PC-3 (cell line): ENCODE measurements at regions not wholly inside any gene's neighbourhood (a gene's known extent, or its start where the extent isn't known, plus 50 kb on each side); places are given as distances from the start of the nearest gene placed in this dataset.

Experiments
- ATAC-seq: fragments of 200-7000 bp; cut with Tn5 transposase; 2 replicates; pipeline ENCODE4 v1.9.1; 2020; ENCODE audit warnings: mild to moderate bottlenecking, moderate library complexity
- BruUV-seq: library from RNA; stranded (reverse); fragments of 400-500 nt; replicated peaks from 2 replicates; lab custom pipeline; 2021; lab: Mats Ljungman, UMichigan
- CTCF ChIA-PET: fragments of 300-600 bp; sonication (Branson Sonifier 250); formaldehyde crosslinking; loops from one replicate; lab custom pipeline; 2022; ENCODE audit warnings: antibody characterized with exemption; lab: Charles Lee
- POLR2A ChIA-PET: fragments of 300-600 bp; sonication (Branson Sonifier 250); formaldehyde crosslinking; loops from one replicate; lab custom pipeline; 2022; ENCODE audit warnings: antibody characterized with exemption; ENCODE audit not compliant: unreplicated experiment; lab: Charles Lee
- DNase-seq: peaks from one replicate; pipeline ENCODE4 v3.0.0-alpha.2; 2015
- H2AFZ ChIP-seq: fragments of 300-600 bp; sonication (generic); 2 replicates; pipeline ENCODE4 v1.6.0; 2016; ENCODE audit warnings: antibody characterized with exemption, low read length
- H3F3A ChIP-seq: fragments of 300-600 bp; sonication (generic); one replicate; pipeline ENCODE4 v1.6.0; 2017; ENCODE audit warnings: antibody characterized with exemption, low read length, control low read depth, mild to moderate bottlenecking; ENCODE audit not compliant: unreplicated experiment
- H3K27ac ChIP-seq: fragments of 300-600 bp; sonication (generic); 2 replicates; pipeline ENCODE4 v1.5.1; 2016; ENCODE audit warnings: mild to moderate bottlenecking, low read length
- H3K27me3 ChIP-seq: fragments of 300-600 bp; sonication (generic); 2 replicates; pipeline ENCODE4 v1.6.1; 2016; ENCODE audit warnings: low read length, mixed read lengths
- H3K36me3 ChIP-seq: fragments of 300-600 bp; sonication (generic); 2 replicates; pipeline ENCODE4 v1.6.1; 2016; ENCODE audit warnings: low read depth, mixed run types, low read length, mixed read lengths
- H3K4me1 ChIP-seq: fragments of 300-600 bp; sonication (generic); 2 replicates; pipeline ENCODE4 v1.5.1; 2016; ENCODE audit warnings: low read length; ENCODE audit not compliant: insufficient read depth
- H3K4me2 ChIP-seq: fragments of 300-600 bp; sonication (generic); 2 replicates; pipeline ENCODE4 v1.6.0; 2016; ENCODE audit warnings: low read length
- H3K4me3 ChIP-seq: fragments of 300-600 bp; sonication (generic); 2 replicates; pipeline ENCODE4 v1.5.1; 2016; ENCODE audit warnings: mild to moderate bottlenecking, low read length, mixed read lengths
- H3K79me2 ChIP-seq: fragments of 300-600 bp; sonication (generic); 2 replicates; pipeline ENCODE4 v1.6.1; 2017; ENCODE audit warnings: low read length, mixed read lengths
- H3K9ac ChIP-seq: fragments of 300-600 bp; sonication (generic); 2 replicates; pipeline ENCODE4 v1.6.0; 2016; ENCODE audit warnings: mild to moderate bottlenecking, low read length
- H3K9me2 ChIP-seq: fragments of 300-600 bp; sonication (generic); replicated peaks from 2 replicates; pipeline ENCODE4 v1.6.1; 2016; ENCODE audit warnings: mixed run types, low read length, mixed read lengths
- H3K9me3 ChIP-seq: fragments of 300-600 bp; sonication (generic); 2 replicates; pipeline ENCODE4 v1.6.1; 2016; ENCODE audit warnings: low read length, mixed read lengths
- H4K20me1 ChIP-seq: fragments of 300-600 bp; sonication (generic); 2 replicates; pipeline ENCODE4 v1.6.1; 2016; ENCODE audit warnings: low read length, mixed read lengths
- EZH2 ChIP-seq: fragments of 300-600 bp; sonication (generic); IDR thresholded peaks from one replicate; pipeline ENCODE4 v1.6.1; 2017; ENCODE audit warnings: antibody characterized with exemption, mild to moderate bottlenecking, low read length; ENCODE audit not compliant: unreplicated experiment
- EZH2phosphoT487 ChIP-seq: fragments of 300-600 bp; sonication (generic); IDR thresholded peaks from 2 replicates; pipeline ENCODE4 v1.6.1; 2018; ENCODE audit warnings: mild to moderate bottlenecking, antibody characterized with exemption, low read length, borderline replicate concordance
- intact Hi-C: fragments of 100-400 bp; cut with micrococcal nuclease; formaldehyde crosslinking; loops from 2 replicates; pipeline ENCODE4 v1.9.0; 2023
- TF ChIP-seq, protein P1 (sequence below): fragments of 300-600 bp; sonication (generic); conservative IDR thresholded peaks from 2 replicates; pipeline ENCODE4 v1.5.1; 2017; ENCODE audit warnings: antibody characterized with exemption, low read depth, mild to moderate bottlenecking, low read length

- BruUV-seq: no TSS peak
- H3K36me3 ChIP-seq: 0 out of 2 replicates have a peak, but pooled peaks cover 1% of the 10 kb centered on the region
- 0 out of 2 replicates have a peak, but pooled peaks cover 1% of the 10 kb centered on the region for H3K9me3 ChIP-seq
- ATAC-seq (no peak), DNase-seq (no peak)
- H3K79me2 ChIP-seq: no peaks in the 10 kb centered on the region
- peaks cover 41% of the 10 kb centered on the region for H3K4me1 ChIP-seq
- TF ChIP-seq EZH2phosphoT487: no peak
- TF ChIP-seq EZH2: no peak
- TF ChIP-seq, protein P1, sequence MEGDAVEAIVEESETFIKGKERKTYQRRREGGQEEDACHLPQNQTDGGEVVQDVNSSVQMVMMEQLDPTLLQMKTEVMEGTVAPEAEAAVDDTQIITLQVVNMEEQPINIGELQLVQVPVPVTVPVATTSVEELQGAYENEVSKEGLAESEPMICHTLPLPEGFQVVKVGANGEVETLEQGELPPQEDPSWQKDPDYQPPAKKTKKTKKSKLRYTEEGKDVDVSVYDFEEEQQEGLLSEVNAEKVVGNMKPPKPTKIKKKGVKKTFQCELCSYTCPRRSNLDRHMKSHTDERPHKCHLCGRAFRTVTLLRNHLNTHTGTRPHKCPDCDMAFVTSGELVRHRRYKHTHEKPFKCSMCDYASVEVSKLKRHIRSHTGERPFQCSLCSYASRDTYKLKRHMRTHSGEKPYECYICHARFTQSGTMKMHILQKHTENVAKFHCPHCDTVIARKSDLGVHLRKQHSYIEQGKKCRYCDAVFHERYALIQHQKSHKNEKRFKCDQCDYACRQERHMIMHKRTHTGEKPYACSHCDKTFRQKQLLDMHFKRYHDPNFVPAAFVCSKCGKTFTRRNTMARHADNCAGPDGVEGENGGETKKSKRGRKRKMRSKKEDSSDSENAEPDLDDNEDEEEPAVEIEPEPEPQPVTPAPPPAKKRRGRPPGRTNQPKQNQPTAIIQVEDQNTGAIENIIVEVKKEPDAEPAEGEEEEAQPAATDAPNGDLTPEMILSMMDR: no peak
- H3K27me3 ChIP-seq: no peaks in the 10 kb centered on the region
- peak overlapping the region; percentile 71 for H3K9ac ChIP-seq
- peaks cover 8% of the 10 kb centered on the region for H3F3A ChIP-seq
- CTCF ChIA-PET: interaction anchor here (0.7 kb wide), 1 partner anchor 122 kb away, joined by 3 read pairs; no protein-coding TSS in a partner anchor
- no peaks in the 10 kb centered on the region for H3K9me2 ChIP-seq
- intact Hi-C loops: no loop called here
- peak overlapping the region; percentile 96 for H3K27ac ChIP-seq
- H4K20me1 ChIP-seq: no peaks in the 10 kb centered on the region
- POLR2A ChIA-PET: no interaction called here
- no peak overlapping the region for H2AFZ ChIP-seq
- no peak overlapping the region for H3K4me2 ChIP-seq
- no peak overlapping the region for H3K4me3 ChIP-seq
Observed at GRCh38 chr14:50014809-50015430, 101.5 kb downstream of the VCPKMT start.

DNA sequence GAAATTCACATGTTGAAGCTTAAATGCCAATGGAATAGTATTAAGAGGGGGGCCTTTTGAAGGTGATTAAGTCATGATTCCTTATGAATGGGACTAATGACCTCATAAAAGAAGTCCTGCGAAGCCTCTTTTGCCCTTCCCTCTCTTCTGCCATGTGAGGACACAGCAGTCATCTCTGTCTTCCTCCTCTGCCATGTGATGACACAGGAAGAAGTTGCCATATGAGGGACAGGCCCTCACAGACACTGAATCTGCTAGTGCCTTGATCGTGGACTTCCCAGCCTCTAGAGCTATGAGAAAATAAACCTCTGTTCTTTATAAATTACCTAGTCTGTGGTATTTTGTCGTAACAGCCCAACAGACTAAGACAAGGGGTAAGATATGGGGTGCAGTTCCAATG, 100.7 kb downstream of the VCPKMT start:
- POLR2A ChIA-PET: interaction anchor here (0.6 kb wide), 1 partner anchor 98 kb away, joined by 3 read pairs; no protein-coding TSS in a partner anchor

More for the DNA sequence above, 100.7 kb downstream of the VCPKMT start:
- Histone ChIP-seq H3F3A (peaks cover 8% of the 10 kb centered on the region), H3K27ac (no peak overlapping the region), H3K9me3 (0 out of 2 replicates have a peak, but pooled peaks cover 8% of the 10 kb centered on the region), H3K79me2 (no peaks in the 10 kb centered on the region), H3K9me2 (no peaks in the 10 kb centered on the region), H3K4me2 (no peak overlapping the region), H4K20me1 (no peaks in the 10 kb centered on the region), H2AFZ (no peak overlapping the region), H3K4me3 (no peak overlapping the region), H3K4me1 (peaks cover 41% of the 10 kb centered on the region), H3K27me3 (no peaks in the 10 kb centered on the region), H3K9ac (no peak overlapping the region), H3K36me3 (peaks cover 8% of the 10 kb centered on the region; the same call in 1 of the 2 replicates)
- TF ChIP-seq EZH2 (no peak), EZH2phosphoT487 (no peak)
- TF ChIP-seq, protein P1: no peak
- ATAC-seq (no peak), DNase-seq (no peak)
- intact Hi-C loops: no loop called here
- BruUV-seq: no TSS peak
- CTCF ChIA-PET: no interaction called here
